GM23338 (cell line): ENCODE measurements at regions not wholly inside any gene's neighbourhood (a gene's known extent, or its start where the extent isn't known, plus 50 kb on each side); places are given as distances from the start of the nearest gene placed in this dataset.

Experiments used
- ATAC-seq: fragments of 200-7000 bp; cut with Tn5 transposase; 3 replicates; pipeline ENCODE4 v1.9.1; 2020
- DNase-seq: peaks from one replicate; pipeline ENCODE4 v3.0.0-alpha.2; 2015; ENCODE audit warnings: low spot score
- H2AFZ ChIP-seq: fragments of 200-600 bp; sonication (generic); 2 replicates; pipeline ENCODE4 v1.8.0; 2016; ENCODE audit warnings: antibody characterized with exemption, mild to moderate bottlenecking, moderate library complexity
- H3F3A ChIP-seq: fragments of 200-600 bp; sonication (generic); replicated peaks from 2 replicates; pipeline ENCODE4 v1.8.0; 2017; ENCODE audit warnings: antibody characterized with exemption, mixed run types, low read depth
- H3K27ac ChIP-seq: fragments of 200-600 bp; sonication (generic); 2 replicates; pipeline ENCODE4 v1.6.1; 2016; ENCODE audit warnings: low read depth
- H3K27me3 ChIP-seq: fragments of 200-600 bp; sonication (generic); 2 replicates; pipeline ENCODE4 v1.8.0; 2016; ENCODE audit warnings: mild to moderate bottlenecking, mixed run types, moderate library complexity; ENCODE audit not compliant: insufficient read depth
- H3K36me3 ChIP-seq: fragments of 200-600 bp; sonication (generic); 2 replicates; pipeline ENCODE4 v1.8.0; 2016; ENCODE audit warnings: mild to moderate bottlenecking; ENCODE audit not compliant: insufficient read depth
- H3K4me1 ChIP-seq: fragments of 200-600 bp; sonication (generic); 2 replicates; pipeline ENCODE4 v1.8.0; 2016; ENCODE audit warnings: mild to moderate bottlenecking, moderate library complexity; ENCODE audit not compliant: insufficient read depth
- H3K4me2 ChIP-seq: fragments of 200-600 bp; sonication (generic); 2 replicates; pipeline ENCODE4 v1.7.1; 2017; ENCODE audit warnings: mixed run types
- H3K4me3 ChIP-seq: fragments of 200-600 bp; sonication (generic); 2 replicates; pipeline ENCODE4 v1.6.1; 2016; ENCODE audit warnings: mixed run types
- H3K79me2 ChIP-seq: fragments of 200-600 bp; sonication (generic); replicated peaks from 2 replicates; pipeline ENCODE4 v1.8.0; 2017; ENCODE audit warnings: mild to moderate bottlenecking; ENCODE audit not compliant: insufficient read depth
- H3K9me2 ChIP-seq: fragments of 200-600 bp; sonication (generic); 2 replicates; pipeline ENCODE4 v1.8.0; 2017; ENCODE audit not compliant: insufficient read depth
- H4K20me1 ChIP-seq: fragments of 200-600 bp; sonication (generic); replicated peaks from 2 replicates; pipeline ENCODE4 v1.8.0; 2017; ENCODE audit warnings: mild to moderate bottlenecking; ENCODE audit not compliant: insufficient read depth
- H3K27ac Mint-ChIP-seq: 2 replicates; pipeline ENCODE4 v1.8.0; 2020; ENCODE audit warnings: inconsistent platforms, mild to moderate bottlenecking, moderate library complexity, mixed read lengths
- H3K27me3 Mint-ChIP-seq: 3 replicates; pipeline ENCODE4 v1.8.0; 2022; ENCODE audit warnings: low read depth, mild to moderate bottlenecking, moderate library complexity, mixed read lengths, inconsistent platforms; ENCODE audit not compliant: insufficient read depth, poor library complexity
- H3K36me3 Mint-ChIP-seq: 3 replicates; pipeline ENCODE4 v1.8.0; 2021; ENCODE audit warnings: low read depth, mild to moderate bottlenecking, inconsistent platforms, moderate library complexity, mixed read lengths
- H3K4me1 Mint-ChIP-seq: 3 replicates; pipeline ENCODE4 v1.8.0; 2020; ENCODE audit warnings: mild to moderate bottlenecking, inconsistent platforms, mixed read lengths
- H3K4me3 Mint-ChIP-seq: 3 replicates; pipeline ENCODE4 v1.8.0; 2021; ENCODE audit warnings: moderate library complexity, mild to moderate bottlenecking, inconsistent platforms, mixed read lengths
- H3K9me3 Mint-ChIP-seq: 3 replicates; pipeline ENCODE4 v1.8.0; 2020; ENCODE audit warnings: moderate library complexity, mild to moderate bottlenecking, inconsistent platforms, mixed read lengths
- CREB1 ChIP-seq: fragments of 250-450 bp; sonication (Bioruptor Pico); IDR thresholded peaks from 2 replicates; pipeline ENCODE4 v1.5.0; 2020; ENCODE audit warnings: low read depth, mild to moderate bottlenecking, moderate library complexity
- EZH2 ChIP-seq: fragments of 200-600 bp; sonication (generic); IDR thresholded peaks from one replicate; pipeline ENCODE4 v1.8.0; 2017; ENCODE audit warnings: antibody characterized with exemption, mild to moderate bottlenecking, low read depth; ENCODE audit not compliant: unreplicated experiment
- EZH2phosphoT487 ChIP-seq: fragments of 200-600 bp; sonication (generic); IDR thresholded peaks from one replicate; pipeline ENCODE4 v1.8.1; 2018; ENCODE audit warnings: antibody characterized with exemption; ENCODE audit not compliant: unreplicated experiment
- JUNB ChIP-seq: IDR thresholded peaks from one replicate; pipeline ENCODE4 v1.6.1; 2016; ENCODE audit warnings: antibody characterized with exemption; ENCODE audit not compliant: unreplicated experiment
- NANOG ChIP-seq: IDR thresholded peaks from 2 replicates; pipeline ENCODE4 v1.6.1; 2016; ENCODE audit warnings: antibody characterized with exemption, borderline replicate concordance
- POLR2AphosphoS5 ChIP-seq: IDR thresholded peaks from 2 replicates; pipeline ENCODE4 v1.6.1; 2016; ENCODE audit warnings: antibody characterized with exemption, low read depth
- STAT1 ChIP-seq: IDR thresholded peaks from one replicate; pipeline ENCODE4 v1.6.1; 2016; ENCODE audit warnings: antibody characterized with exemption; ENCODE audit not compliant: unreplicated experiment
- ZNF114 ChIP-seq: fragments of 250-450 bp; sonication (Bioruptor Pico); IDR thresholded peaks from 2 replicates; pipeline ENCODE4 v1.5.0; 2020; ENCODE audit warnings: mild to moderate bottlenecking, moderate library complexity
- TF ChIP-seq, protein P1 (sequence below): IDR thresholded peaks from one replicate; pipeline ENCODE4 v1.6.1; 2018; ENCODE audit warnings: antibody characterized with exemption; ENCODE audit not compliant: unreplicated experiment
- TF ChIP-seq, protein P2 (sequence below): IDR thresholded peaks from 2 replicates; pipeline ENCODE4 v1.6.1; 2016; ENCODE audit warnings: antibody characterized with exemption
- TF ChIP-seq, protein P3 (sequence below): fragments of 250-450 bp; sonication (Bioruptor Pico); IDR thresholded peaks from 2 replicates; pipeline ENCODE4 v1.5.0; 2020; ENCODE audit warnings: mild to moderate bottlenecking, moderate library complexity

DNA sequence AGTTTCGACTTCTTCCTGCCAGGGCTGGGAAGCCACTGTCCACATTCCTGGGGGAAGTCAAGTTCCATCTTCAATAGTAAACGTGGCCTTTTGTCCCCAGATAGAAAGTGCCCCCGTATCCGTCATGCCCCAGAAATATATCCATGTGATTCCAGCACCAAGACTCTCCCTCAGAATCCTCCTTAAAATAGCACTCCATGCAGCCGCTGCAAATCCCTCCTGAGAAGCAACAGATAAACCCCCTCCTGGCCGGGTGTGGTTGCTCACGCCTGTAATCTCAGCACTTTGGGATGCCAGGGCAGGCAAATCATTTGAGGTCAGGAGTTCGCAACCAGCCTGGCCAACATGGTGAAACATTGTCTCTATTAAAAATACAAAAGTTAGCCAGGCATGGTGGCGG, 126.1 kb downstream of the OLFM1 start:
- H3K27ac ChIP-seq = no peak overlapping the region
- peaks cover 6% of the 10 kb centered on the region; the same call in 1 of the 2 replicates for H3K4me1 ChIP-seq
- Mint-ChIP-seq H3K4me1 (peaks cover 23% of the 10 kb centered on the region), H3K4me3 (no peak overlapping the region), H3K9me3 (peaks cover 23% of the 10 kb centered on the region), H3K27me3 (peaks cover 28% of the 10 kb centered on the region), H3K36me3 (peaks cover 12% of the 10 kb centered on the region; the same call in 1 of the 3 replicates), H3K27ac (no peak overlapping the region)
- no peaks in the 10 kb centered on the region for H3K9me2 ChIP-seq
- DNase-seq (no peak), ATAC-seq (no peak)
- H3K27me3 ChIP-seq = no peaks in the 10 kb centered on the region
- no peak overlapping the region for H2AFZ ChIP-seq
- no peaks in the 10 kb centered on the region for H3F3A ChIP-seq
- H3K4me2 ChIP-seq = no peak overlapping the region
- H3K4me3 ChIP-seq = no peak overlapping the region
- H3K36me3 ChIP-seq = no peaks in the 10 kb centered on the region
- H3K79me2 ChIP-seq = no peaks in the 10 kb centered on the region
- TF ChIP-seq POLR2AphosphoS5 = no peak
- TF ChIP-seq, protein P1, sequence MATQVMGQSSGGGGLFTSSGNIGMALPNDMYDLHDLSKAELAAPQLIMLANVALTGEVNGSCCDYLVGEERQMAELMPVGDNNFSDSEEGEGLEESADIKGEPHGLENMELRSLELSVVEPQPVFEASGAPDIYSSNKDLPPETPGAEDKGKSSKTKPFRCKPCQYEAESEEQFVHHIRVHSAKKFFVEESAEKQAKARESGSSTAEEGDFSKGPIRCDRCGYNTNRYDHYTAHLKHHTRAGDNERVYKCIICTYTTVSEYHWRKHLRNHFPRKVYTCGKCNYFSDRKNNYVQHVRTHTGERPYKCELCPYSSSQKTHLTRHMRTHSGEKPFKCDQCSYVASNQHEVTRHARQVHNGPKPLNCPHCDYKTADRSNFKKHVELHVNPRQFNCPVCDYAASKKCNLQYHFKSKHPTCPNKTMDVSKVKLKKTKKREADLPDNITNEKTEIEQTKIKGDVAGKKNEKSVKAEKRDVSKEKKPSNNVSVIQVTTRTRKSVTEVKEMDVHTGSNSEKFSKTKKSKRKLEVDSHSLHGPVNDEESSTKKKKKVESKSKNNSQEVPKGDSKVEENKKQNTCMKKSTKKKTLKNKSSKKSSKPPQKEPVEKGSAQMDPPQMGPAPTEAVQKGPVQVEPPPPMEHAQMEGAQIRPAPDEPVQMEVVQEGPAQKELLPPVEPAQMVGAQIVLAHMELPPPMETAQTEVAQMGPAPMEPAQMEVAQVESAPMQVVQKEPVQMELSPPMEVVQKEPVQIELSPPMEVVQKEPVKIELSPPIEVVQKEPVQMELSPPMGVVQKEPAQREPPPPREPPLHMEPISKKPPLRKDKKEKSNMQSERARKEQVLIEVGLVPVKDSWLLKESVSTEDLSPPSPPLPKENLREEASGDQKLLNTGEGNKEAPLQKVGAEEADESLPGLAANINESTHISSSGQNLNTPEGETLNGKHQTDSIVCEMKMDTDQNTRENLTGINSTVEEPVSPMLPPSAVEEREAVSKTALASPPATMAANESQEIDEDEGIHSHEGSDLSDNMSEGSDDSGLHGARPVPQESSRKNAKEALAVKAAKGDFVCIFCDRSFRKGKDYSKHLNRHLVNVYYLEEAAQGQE = no peak
- no peak for TF ChIP-seq EZH2phosphoT487
- TF ChIP-seq STAT1 = no peak
- no peak for TF ChIP-seq CREB1 (CRISPR knock-in tag)
- TF ChIP-seq EZH2 = no peak
- TF ChIP-seq, protein P2, sequence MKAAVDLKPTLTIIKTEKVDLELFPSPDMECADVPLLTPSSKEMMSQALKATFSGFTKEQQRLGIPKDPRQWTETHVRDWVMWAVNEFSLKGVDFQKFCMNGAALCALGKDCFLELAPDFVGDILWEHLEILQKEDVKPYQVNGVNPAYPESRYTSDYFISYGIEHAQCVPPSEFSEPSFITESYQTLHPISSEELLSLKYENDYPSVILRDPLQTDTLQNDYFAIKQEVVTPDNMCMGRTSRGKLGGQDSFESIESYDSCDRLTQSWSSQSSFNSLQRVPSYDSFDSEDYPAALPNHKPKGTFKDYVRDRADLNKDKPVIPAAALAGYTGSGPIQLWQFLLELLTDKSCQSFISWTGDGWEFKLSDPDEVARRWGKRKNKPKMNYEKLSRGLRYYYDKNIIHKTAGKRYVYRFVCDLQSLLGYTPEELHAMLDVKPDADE = no peak
- no peak for TF ChIP-seq ZNF114 (CRISPR knock-in tag)
- TF ChIP-seq, protein P3, sequence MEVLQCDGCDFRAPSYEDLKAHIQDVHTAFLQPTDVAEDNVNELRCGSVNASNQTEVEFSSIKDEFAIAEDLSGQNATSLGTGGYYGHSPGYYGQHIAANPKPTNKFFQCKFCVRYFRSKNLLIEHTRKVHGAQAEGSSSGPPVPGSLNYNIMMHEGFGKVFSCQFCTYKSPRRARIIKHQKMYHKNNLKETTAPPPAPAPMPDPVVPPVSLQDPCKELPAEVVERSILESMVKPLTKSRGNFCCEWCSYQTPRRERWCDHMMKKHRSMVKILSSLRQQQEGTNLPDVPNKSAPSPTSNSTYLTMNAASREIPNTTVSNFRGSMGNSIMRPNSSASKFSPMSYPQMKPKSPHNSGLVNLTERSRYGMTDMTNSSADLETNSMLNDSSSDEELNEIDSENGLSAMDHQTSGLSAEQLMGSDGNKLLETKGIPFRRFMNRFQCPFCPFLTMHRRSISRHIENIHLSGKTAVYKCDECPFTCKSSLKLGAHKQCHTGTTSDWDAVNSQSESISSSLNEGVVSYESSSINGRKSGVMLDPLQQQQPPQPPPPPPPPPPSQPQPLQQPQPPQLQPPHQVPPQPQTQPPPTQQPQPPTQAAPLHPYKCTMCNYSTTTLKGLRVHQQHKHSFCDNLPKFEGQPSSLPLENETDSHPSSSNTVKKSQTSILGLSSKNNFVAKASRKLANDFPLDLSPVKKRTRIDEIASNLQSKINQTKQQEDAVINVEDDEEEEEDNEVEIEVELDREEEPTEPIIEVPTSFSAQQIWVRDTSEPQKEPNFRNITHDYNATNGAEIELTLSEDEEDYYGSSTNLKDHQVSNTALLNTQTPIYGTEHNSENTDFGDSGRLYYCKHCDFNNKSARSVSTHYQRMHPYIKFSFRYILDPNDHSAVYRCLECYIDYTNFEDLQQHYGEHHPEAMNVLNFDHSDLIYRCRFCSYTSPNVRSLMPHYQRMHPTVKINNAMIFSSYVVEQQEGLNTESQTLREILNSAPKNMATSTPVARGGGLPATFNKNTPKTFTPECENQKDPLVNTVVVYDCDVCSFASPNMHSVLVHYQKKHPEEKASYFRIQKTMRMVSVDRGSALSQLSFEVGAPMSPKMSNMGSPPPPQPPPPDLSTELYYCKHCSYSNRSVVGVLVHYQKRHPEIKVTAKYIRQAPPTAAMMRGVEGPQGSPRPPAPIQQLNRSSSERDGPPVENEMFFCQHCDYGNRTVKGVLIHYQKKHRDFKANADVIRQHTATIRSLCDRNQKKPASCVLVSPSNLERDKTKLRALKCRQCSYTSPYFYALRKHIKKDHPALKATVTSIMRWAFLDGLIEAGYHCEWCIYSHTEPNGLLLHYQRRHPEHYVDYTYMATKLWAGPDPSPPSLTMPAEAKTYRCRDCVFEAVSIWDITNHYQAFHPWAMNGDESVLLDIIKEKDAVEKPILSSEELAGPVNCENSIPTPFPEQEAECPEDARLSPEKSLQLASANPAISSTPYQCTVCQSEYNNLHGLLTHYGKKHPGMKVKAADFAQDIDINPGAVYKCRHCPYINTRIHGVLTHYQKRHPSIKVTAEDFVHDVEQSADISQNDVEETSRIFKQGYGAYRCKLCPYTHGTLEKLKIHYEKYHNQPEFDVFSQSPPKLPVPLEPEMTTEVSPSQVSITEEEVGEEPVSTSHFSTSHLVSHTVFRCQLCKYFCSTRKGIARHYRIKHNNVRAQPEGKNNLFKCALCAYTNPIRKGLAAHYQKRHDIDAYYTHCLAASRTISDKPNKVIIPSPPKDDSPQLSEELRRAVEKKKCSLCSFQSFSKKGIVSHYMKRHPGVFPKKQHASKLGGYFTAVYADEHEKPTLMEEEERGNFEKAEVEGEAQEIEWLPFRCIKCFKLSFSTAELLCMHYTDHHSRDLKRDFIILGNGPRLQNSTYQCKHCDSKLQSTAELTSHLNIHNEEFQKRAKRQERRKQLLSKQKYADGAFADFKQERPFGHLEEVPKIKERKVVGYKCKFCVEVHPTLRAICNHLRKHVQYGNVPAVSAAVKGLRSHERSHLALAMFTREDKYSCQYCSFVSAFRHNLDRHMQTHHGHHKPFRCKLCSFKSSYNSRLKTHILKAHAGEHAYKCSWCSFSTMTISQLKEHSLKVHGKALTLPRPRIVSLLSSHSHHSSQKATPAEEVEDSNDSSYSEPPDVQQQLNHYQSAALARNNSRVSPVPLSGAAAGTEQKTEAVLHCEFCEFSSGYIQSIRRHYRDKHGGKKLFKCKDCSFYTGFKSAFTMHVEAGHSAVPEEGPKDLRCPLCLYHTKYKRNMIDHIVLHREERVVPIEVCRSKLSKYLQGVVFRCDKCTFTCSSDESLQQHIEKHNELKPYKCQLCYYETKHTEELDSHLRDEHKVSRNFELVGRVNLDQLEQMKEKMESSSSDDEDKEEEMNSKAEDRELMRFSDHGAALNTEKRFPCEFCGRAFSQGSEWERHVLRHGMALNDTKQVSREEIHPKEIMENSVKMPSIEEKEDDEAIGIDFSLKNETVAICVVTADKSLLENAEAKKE (CRISPR knock-in tag) = no peak
- TF ChIP-seq NANOG = no peak
- TF ChIP-seq JUNB = no peak
- no peaks in the 10 kb centered on the region for H4K20me1 ChIP-seq
